Erythroblast (primary cell): ENCODE measurements at regions not wholly inside any gene's neighbourhood (a gene's known extent, or its start where the extent isn't known, plus 50 kb on each side); places are given as distances from the start of the nearest gene placed in this dataset.

ENCODE experiments used
- GATA1 ChIP-seq: IDR thresholded peaks from 2 replicates; pipeline ENCODE4 v1.6.1; 2011; ENCODE audit warnings: low read depth, mild to moderate bottlenecking, control low read depth, low read length, moderate library complexity
- POLR2A ChIP-seq: IDR thresholded peaks from 2 replicates; pipeline ENCODE4 v1.6.1; 2011; ENCODE audit warnings: mild to moderate bottlenecking, low read length

- TF ChIP-seq POLR2A: no peak
- TF ChIP-seq GATA1: no peak
Measured at GRCh38 chr4:170854097-170854496, 764.3 kb upstream of the AADAT start.
